Prostate gland (tissue), 2 donors: ENCODE measurements at regions not wholly inside any gene's neighbourhood (a gene's known extent, or its start where the extent isn't known, plus 50 kb on each side); places are given as distances from the start of the nearest gene placed in this dataset.

Experiments used
- CTCF ChIP-seq, 4 experiments: fragments of 200-600 bp in 2 of 4; fragments of 450-650 bp in 2 of 4; sonication (generic) in 2 of 4; IDR thresholded peaks; 1 replicate in 3 of 4; 2 replicates in 1 of 4; pipeline ENCODE4 v1.5.1; 2016 to 2019; ENCODE audit warnings: antibody characterized with exemption in 4 of 4, mild to moderate bottlenecking in 2 of 4, moderate library complexity in 2 of 4
- POLR2AphosphoS5 ChIP-seq: sonication (generic); formaldehyde crosslinking; IDR thresholded peaks from one replicate; pipeline ENCODE4 v1.6.1; 2017; ENCODE audit warnings: antibody characterized with exemption

- TF ChIP-seq POLR2AphosphoS5 (no peak), CTCF (IDR thresholded peaks at IDR 0.05) (no peak)
Measured at GRCh38 chr11:43555816-43556611, 124.5 kb upstream of the HSD17B12 start.
